ENCODE measurements at regions not wholly inside any gene's neighbourhood (a gene's known extent, or its start where the extent isn't known, plus 50 kb on each side); places are given as distances from the start of the nearest gene placed in this dataset.

- TF ChIP-seq CTCF (IDR thresholded peaks at IDR 0.05; ENCODE audit: low read depth, low read length), result no peak
- H3K4me3 ChIP-seq (ENCODE audit: low read depth, low read length), result no peak overlapping the region
These were observed 100.9 kb upstream of the TNP1 start for GRCh38 chr2:216960671-216961268.

- no peak overlapping the region for H3K4me3 ChIP-seq (ENCODE audit: low read depth, low read length)
- TF ChIP-seq CTCF (IDR thresholded peaks at IDR 0.05; ENCODE audit: low read depth, low read length), result no peak
These were observed 99.6 kb upstream of the TNP1 start for GRCh38 chr2:216959433-216959832.

- H3K4me3 ChIP-seq (ENCODE audit: low read depth, low read length), result no peak overlapping the region
- no peak for TF ChIP-seq CTCF (IDR thresholded peaks at IDR 0.05; ENCODE audit: low read depth, low read length)
These were observed 97.1 kb upstream of the TNP1 start for GRCh38 chr2:216956820-216957493.

- no peak overlapping the region for H3K4me3 ChIP-seq (ENCODE audit: low read depth, low read length)
- no peak for TF ChIP-seq CTCF (IDR thresholded peaks at IDR 0.05; ENCODE audit: low read depth, low read length)
These were observed 91.3 kb upstream of the TNP1 start for GRCh38 chr2:216951171-216951570.

GRCh38 chr2:216950547-216950946, 90.7 kb upstream of the TNP1 start:
- H3K4me3 ChIP-seq (ENCODE audit: low read depth, low read length), result no peak overlapping the region
- TF ChIP-seq CTCF (IDR thresholded peaks at IDR 0.05; ENCODE audit: low read depth, low read length), result no peak

- no peak overlapping the region for H3K4me3 ChIP-seq (ENCODE audit: low read depth, low read length)
- TF ChIP-seq CTCF (IDR thresholded peaks at IDR 0.05; ENCODE audit: low read depth, low read length), result no peak
These were observed 90.0 kb upstream of the TNP1 start for GRCh38 chr2:216949700-216950413.

- no peak overlapping the region for H3K4me3 ChIP-seq (ENCODE audit: low read depth, low read length)
- TF ChIP-seq CTCF (IDR thresholded peaks at IDR 0.05; ENCODE audit: low read depth, low read length), result no peak
These were observed 87.2 kb upstream of the TNP1 start for GRCh38 chr2:216947055-216947454.

All from WI38 (cell line).